NCI-H69 (cell line): ENCODE measurements at regions not wholly inside any gene's neighbourhood (a gene's known extent, or its start where the extent isn't known, plus 50 kb on each side); places are given as distances from the start of the nearest gene placed in this dataset.
A peak's percentile ranks its signal among the peaks of the same experiment; 100 is the strongest.
"Not testable (repeated sequence)": the region's sequence is repeated elsewhere in the genome, so short reads cannot be mapped to it uniquely, and the experiment has no call there.

ENCODE experiments used
- DNase-seq: peaks from one replicate; lab custom pipeline; 2025; lab: John Stamatoyannopoulos, UW

GRCh38 chr4:128649161-128649560, 160.3 kb upstream of the JADE1 start:
- DNase-seq, result peak; percentile 54

GRCh38 chr4:128648021-128648420, 161.5 kb upstream of the JADE1 start:
- no peak for DNase-seq

- not testable (repeated sequence) for DNase-seq
Observed at GRCh38 chr4:128646893-128647292, 162.6 kb upstream of the JADE1 start.

- DNase-seq, result not testable (repeated sequence)
Observed at GRCh38 chr4:128644693-128645654, 164.5 kb upstream of the JADE1 start.

- DNase-seq, result not testable (repeated sequence)
Observed at GRCh38 chr4:128644107-128644506, 165.4 kb upstream of the JADE1 start.

GRCh38 chr4:128641566-128641965, 167.9 kb upstream of the JADE1 start:
- not testable (repeated sequence) for DNase-seq

- DNase-seq, result no peak
Observed at GRCh38 chr4:128639541-128640270, 169.8 kb upstream of the JADE1 start.

- peak; percentile 7 for DNase-seq
Observed at GRCh38 chr4:128636906-128637305, 172.6 kb upstream of the JADE1 start.

GRCh38 chr4:128635955-128636560, 173.4 kb upstream of the JADE1 start:
- DNase-seq, result peak; percentile 86

GRCh38 chr4:128635141-128635954, 174.2 kb upstream of the JADE1 start:
- peak; percentile 88 for DNase-seq

GRCh38 chr4:128633067-128633466, 176.4 kb upstream of the JADE1 start:
- no peak for DNase-seq

- no peak for DNase-seq
Observed at GRCh38 chr4:128630871-128631270, 178.6 kb upstream of the JADE1 start.

GRCh38 chr4:128623508-128624215, 185.8 kb upstream of the JADE1 start:
- no peak for DNase-seq

- not testable (repeated sequence) for DNase-seq
Observed at GRCh38 chr4:128620279-128620965, 189.1 kb upstream of the JADE1 start.

- no peak for DNase-seq
Observed at GRCh38 chr4:128615197-128615596, 194.3 kb upstream of the JADE1 start.

- no peak for DNase-seq
Observed at GRCh38 chr4:128608006-128608405, 201.5 kb upstream of the JADE1 start.

GRCh38 chr4:128606173-128606572, 203.3 kb upstream of the JADE1 start:
- no peak for DNase-seq

- DNase-seq, result no peak
Observed at GRCh38 chr4:128604840-128605239, 204.7 kb upstream of the JADE1 start.

GRCh38 chr4:128604204-128604603, 205.3 kb upstream of the JADE1 start:
- no peak for DNase-seq

- DNase-seq, result no peak
Observed at GRCh38 chr4:128603081-128603480, 206.4 kb upstream of the JADE1 start.
